Suprapubic skin (tissue), 4 donors: ENCODE measurements at regions not wholly inside any gene's neighbourhood (a gene's known extent, or its start where the extent isn't known, plus 50 kb on each side); places are given as distances from the start of the nearest gene placed in this dataset.

Experiments used
- DNase-seq, 2 donors: peaks; one replicate each; pipeline ENCODE4 v3.0.0-alpha.2; 2019; ENCODE audit warnings: low spot score in 2 of 2
- H3K27ac ChIP-seq: fragments of 200-600 bp; sonication (generic); one replicate; pipeline ENCODE4 v1.5.1; 2019
- H3K27me3 ChIP-seq: fragments of 200-600 bp; sonication (generic); one replicate; pipeline ENCODE4 v1.5.1; 2019
- H3K36me3 ChIP-seq: fragments of 200-600 bp; sonication (generic); one replicate; pipeline ENCODE4 v1.5.1; 2019
- H3K4me1 ChIP-seq: fragments of 200-600 bp; sonication (generic); one replicate; pipeline ENCODE4 v1.5.1; 2019
- H3K4me3 ChIP-seq: fragments of 200-600 bp; sonication (generic); one replicate; pipeline ENCODE4 v1.5.1; 2019; ENCODE audit warnings: mild to moderate bottlenecking
- H3K9me3 ChIP-seq: fragments of 200-600 bp; sonication (generic); one replicate; pipeline ENCODE4 v1.5.1; 2019
- EP300 ChIP-seq: sonication (generic); formaldehyde crosslinking; IDR thresholded peaks from one replicate; pipeline ENCODE4 v1.6.1; 2017; ENCODE audit warnings: antibody characterized with exemption
- POLR2A ChIP-seq, 2 donors: fragments of 450-650 bp; IDR thresholded peaks; one replicate each; pipeline ENCODE4 v1.6.1; 2017; ENCODE audit warnings: antibody characterized with exemption in 2 of 2, mild to moderate bottlenecking in 2 of 2, moderate library complexity in 2 of 2
- POLR2AphosphoS5 ChIP-seq, 3 donors: sonication (generic); formaldehyde crosslinking; IDR thresholded peaks; one replicate each; pipeline ENCODE4 v1.6.1; 2017; ENCODE audit warnings: antibody characterized with exemption in 3 of 3
- WGBS: methylation state at CpG from one replicate; pipeline ENCODE4 v1.1.5; 2018; 5-methylcytosine and 5-hydroxymethylcytosine counted together
- TF ChIP-seq, protein P1 (sequence below), 2 donors: fragments of 200-600 bp in 1 of 2; fragments of 450-650 bp in 1 of 2; sonication (generic) in 1 of 2; IDR thresholded peaks; one replicate each; pipeline ENCODE4 v1.5.1; 2016 to 2019; ENCODE audit warnings: antibody characterized with exemption in 2 of 2, mild to moderate bottlenecking in 1 of 2, moderate library complexity in 1 of 2

DNA sequence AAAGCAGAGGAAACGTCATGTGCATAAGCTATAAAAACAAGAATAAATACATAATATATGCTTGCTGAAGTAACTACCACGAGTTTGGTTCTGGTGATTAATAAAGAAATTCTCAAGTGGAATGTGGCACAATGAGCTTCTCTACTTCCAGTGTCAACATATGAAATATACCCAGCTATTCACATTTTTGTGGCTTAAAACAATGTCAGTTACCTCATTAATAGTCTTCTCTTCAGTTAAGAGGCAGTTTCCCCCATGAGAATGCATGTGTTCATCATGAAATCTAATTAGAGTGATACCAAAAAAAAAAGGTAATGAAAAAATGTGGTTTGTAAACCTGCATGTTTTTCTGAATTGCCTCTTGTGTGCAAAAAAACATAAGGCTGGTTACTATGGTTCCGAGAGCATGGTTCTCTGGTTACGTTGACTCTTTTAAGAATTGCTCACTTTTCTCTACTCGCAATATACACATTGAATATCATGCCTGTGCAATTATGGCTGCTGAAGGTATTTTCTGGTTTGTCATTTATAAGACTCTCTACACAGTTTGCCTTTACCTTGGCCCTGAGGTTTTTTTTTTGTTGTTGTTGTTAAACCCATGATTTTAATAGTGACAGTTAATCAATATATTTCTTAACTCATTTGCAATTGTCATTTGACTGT is 108.2 kb downstream of the PCDH7 start:
- 87% methylated on average over 5 of the region's 5 CpGs for WGBS
- no peaks in the 10 kb centered on the region for H3K27me3 ChIP-seq
- H3K4me3 ChIP-seq, result no peak overlapping the region
- no peaks in the 10 kb centered on the region for H3K4me1 ChIP-seq
- no peaks in the 10 kb centered on the region for H3K9me3 ChIP-seq
- TF ChIP-seq EP300 (no peak), POLR2AphosphoS5 (IDR thresholded peaks at IDR 0.05) (no peak), POLR2A (IDR thresholded peaks at IDR 0.05) (no peak)
- TF ChIP-seq, protein P1, sequence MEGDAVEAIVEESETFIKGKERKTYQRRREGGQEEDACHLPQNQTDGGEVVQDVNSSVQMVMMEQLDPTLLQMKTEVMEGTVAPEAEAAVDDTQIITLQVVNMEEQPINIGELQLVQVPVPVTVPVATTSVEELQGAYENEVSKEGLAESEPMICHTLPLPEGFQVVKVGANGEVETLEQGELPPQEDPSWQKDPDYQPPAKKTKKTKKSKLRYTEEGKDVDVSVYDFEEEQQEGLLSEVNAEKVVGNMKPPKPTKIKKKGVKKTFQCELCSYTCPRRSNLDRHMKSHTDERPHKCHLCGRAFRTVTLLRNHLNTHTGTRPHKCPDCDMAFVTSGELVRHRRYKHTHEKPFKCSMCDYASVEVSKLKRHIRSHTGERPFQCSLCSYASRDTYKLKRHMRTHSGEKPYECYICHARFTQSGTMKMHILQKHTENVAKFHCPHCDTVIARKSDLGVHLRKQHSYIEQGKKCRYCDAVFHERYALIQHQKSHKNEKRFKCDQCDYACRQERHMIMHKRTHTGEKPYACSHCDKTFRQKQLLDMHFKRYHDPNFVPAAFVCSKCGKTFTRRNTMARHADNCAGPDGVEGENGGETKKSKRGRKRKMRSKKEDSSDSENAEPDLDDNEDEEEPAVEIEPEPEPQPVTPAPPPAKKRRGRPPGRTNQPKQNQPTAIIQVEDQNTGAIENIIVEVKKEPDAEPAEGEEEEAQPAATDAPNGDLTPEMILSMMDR (IDR thresholded peaks at IDR 0.05), result no peak
- no peak overlapping the region for H3K27ac ChIP-seq
- H3K36me3 ChIP-seq, result no peaks in the 10 kb centered on the region
- DNase-seq, result no peak

DNA sequence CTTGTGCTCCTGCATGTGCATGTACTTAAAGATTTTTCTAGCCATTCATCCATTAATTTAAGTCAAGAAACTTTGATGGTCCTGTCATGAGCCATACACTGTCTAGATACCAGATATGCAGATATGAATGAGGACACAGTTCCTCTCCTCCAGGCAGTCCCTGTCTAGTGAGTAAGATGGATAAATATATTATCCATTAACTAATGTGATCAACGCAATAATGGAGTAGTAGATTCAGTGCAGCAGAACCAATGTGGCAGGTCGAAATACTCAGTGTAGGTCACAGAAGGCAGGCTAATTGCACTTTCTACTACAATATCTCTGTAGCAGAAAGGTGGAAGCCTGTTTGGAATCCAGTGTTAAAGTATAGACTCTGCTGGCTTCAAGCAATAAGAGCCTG is 112.5 kb downstream of the PCDH7 start:
- WGBS, result 78% methylated on average over 2 of the region's 2 CpGs
- Histone ChIP-seq H3K9me3 (no peaks in the 10 kb centered on the region), H3K27ac (no peak overlapping the region), H3K36me3 (no peaks in the 10 kb centered on the region), H3K4me1 (no peaks in the 10 kb centered on the region), H3K27me3 (no peaks in the 10 kb centered on the region), H3K4me3 (no peak overlapping the region)
- TF ChIP-seq, protein P1 (IDR thresholded peaks at IDR 0.05), result no peak
- TF ChIP-seq POLR2A (IDR thresholded peaks at IDR 0.05) (no peak), EP300 (no peak), POLR2AphosphoS5 (IDR thresholded peaks at IDR 0.05) (no peak)
- no peak for DNase-seq

DNA sequence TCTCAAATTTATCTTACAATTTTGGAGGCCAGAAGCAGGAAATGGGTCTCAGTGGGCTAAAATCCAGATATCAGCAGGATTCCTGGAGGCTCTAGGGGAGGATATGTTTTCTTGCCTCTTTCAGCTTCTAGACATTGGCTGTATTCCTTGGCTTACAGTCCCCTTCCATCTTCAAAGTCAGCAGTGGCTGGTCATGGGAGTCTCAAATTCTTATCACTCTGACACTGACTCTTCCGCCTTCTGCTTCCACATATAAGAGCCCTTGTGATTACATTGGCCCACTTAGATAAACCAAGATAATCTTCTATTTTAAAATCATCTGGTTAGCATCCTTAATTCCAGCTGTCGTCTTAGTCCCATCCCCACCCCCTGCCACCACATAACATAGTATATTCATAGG is 113.0 kb downstream of the PCDH7 start:
- WGBS, result 88% methylated on average over 2 of the region's 2 CpGs
- Histone ChIP-seq H3K9me3 (no peaks in the 10 kb centered on the region), H3K36me3 (no peaks in the 10 kb centered on the region), H3K27ac (no peak overlapping the region), H3K4me1 (no peaks in the 10 kb centered on the region), H3K4me3 (no peak overlapping the region), H3K27me3 (no peaks in the 10 kb centered on the region)
- no peak for DNase-seq
- no peak for TF ChIP-seq POLR2A (IDR thresholded peaks at IDR 0.05)
- TF ChIP-seq, protein P1 (IDR thresholded peaks at IDR 0.05), result no peak
- no peak for TF ChIP-seq POLR2AphosphoS5 (IDR thresholded peaks at IDR 0.05)
- TF ChIP-seq EP300, result no peak

DNA sequence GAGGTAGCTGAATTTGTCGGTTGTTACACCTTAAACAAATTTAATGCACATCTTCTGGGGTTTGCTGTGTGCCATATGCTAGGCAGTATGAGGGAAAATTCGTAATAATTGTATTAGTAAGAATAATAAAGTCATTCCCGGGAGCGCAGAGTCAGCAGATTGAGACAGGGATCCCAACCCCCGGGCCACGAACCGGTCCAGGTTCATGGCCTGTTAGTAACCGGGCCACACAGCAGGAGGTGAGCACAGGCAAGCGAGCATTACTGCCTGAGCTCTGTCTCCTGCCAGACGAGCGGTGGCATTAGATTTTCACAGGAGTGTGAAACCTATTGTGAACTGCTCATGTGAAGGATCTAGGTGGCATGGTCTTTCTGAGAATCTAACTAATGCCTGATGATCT is 114.9 kb downstream of the PCDH7 start:
- Histone ChIP-seq H3K4me3 (no peak overlapping the region), H3K4me1 (peaks cover 2% of the 10 kb centered on the region), H3K9me3 (no peaks in the 10 kb centered on the region), H3K27ac (no peak overlapping the region), H3K36me3 (no peaks in the 10 kb centered on the region), H3K27me3 (no peaks in the 10 kb centered on the region)
- TF ChIP-seq EP300, result no peak
- TF ChIP-seq POLR2A (IDR thresholded peaks at IDR 0.05), result no peak
- TF ChIP-seq, protein P1 (IDR thresholded peaks at IDR 0.05), result no peak
- TF ChIP-seq POLR2AphosphoS5 (IDR thresholded peaks at IDR 0.05), result no peak
- DNase-seq, result no peak
- WGBS, result 90% methylated on average over 11 of the region's 11 CpGs

DNA sequence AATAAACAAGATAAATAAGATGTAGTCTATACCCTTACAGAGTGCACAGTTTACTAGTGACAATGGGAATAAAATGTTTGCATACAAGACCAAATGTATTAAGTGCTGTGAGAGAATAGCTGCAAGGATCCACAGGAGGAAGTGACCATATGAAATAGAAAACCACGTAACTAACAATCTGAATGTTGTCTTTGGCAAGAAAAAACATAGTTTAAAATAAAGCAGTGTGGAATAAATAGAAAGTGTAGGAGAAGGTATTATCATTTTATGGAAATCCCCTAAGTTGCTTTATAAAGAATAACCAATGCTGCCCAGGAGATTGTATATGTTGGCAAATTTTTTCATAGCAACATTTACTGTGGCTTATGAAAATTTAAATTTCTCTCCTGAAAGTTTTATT is 116.1 kb downstream of the PCDH7 start:
- Histone ChIP-seq H3K36me3 (no peaks in the 10 kb centered on the region), H3K27me3 (no peaks in the 10 kb centered on the region), H3K4me3 (no peak overlapping the region), H3K27ac (no peak overlapping the region), H3K4me1 (peaks cover 7% of the 10 kb centered on the region), H3K9me3 (no peaks in the 10 kb centered on the region)
- TF ChIP-seq POLR2AphosphoS5 (IDR thresholded peaks at IDR 0.05) (no peak), EP300 (no peak), POLR2A (IDR thresholded peaks at IDR 0.05) (no peak)
- TF ChIP-seq, protein P1 (IDR thresholded peaks at IDR 0.05), result no peak
- DNase-seq, result no peak
- WGBS, result 48% methylated on average over 1 of the region's 1 CpG
